GM18867 (cell line): ENCODE measurements at regions not wholly inside any gene's neighbourhood (a gene's known extent, or its start where the extent isn't known, plus 50 kb on each side); places are given as distances from the start of the nearest gene placed in this dataset.
A peak's percentile ranks its signal among the peaks of the same experiment; 100 is the strongest.

Source experiments
- ATAC-seq: cut with Tn5 transposase; IDR thresholded peaks from one replicate; pipeline ENCODE4 v1.9.1; 2021; ENCODE audit warnings: mild to moderate bottlenecking, moderate library complexity; ENCODE audit not compliant: unreplicated experiment

DNA sequence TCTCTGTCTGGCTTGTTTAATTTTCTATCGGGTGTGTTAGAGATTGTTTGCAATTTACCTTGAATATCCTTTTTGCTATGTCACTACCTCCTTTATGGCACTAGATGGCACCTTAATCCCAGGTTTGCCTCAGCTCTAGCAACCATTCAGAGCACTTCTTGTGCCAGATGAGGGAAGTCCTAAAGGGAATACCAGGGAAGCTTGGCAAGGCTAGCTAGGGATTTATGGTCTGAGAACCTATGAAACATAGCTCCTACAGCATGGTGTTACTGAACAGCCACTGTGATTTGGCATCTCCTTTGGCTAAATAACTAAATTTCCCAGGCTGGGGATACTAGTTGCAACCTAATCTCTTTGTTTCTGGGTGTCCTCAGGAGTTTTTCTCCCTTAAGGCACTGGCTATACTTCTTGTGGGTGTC lies 69.0 kb upstream of the VOPP1 start:
- ATAC-seq: peak; percentile 88

DNA sequence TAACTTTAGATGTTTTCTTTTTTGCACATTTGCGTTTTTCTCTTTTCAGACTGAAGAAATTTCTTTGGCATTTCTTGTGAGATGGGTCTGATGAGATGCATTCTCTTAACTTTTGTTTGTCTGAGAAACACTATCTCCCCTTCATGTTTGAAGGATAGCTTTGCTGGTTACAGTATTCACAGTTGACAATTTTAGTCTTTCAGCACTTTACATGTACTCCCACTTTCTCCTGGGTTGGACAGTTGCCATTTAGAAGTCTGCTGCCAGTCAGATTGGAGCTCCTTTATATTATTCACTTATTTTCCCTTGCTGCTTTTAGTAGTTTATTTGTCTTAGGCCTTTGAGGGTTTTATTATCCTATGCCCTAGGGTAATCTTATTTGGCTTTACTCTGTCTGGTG lies 67.3 kb upstream of the VOPP1 start:
- no peak for ATAC-seq

- no peak for ATAC-seq
Measured at GRCh38 chr7:55629051-55629677, 56.9 kb upstream of the VOPP1 start.

DNA sequence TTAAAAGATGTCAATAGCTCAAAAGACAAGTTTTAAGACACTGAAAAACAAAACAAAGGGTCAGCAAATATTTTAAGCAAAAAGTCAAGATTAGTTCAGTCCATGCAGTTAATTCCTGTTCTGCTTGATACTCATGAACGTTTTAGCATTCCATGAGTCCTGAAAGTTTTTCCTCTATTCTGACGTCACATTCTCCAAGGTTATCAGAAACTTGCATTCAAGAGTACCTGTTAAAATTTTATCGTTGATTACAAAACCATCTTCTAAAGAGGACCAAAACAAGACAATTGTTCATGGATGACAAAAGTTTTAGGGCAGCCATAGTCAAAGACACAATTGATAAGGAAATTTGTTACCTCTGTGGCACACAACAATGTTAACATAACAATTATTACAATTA lies 52.5 kb upstream of the VOPP1 start:
- no peak for ATAC-seq

DNA sequence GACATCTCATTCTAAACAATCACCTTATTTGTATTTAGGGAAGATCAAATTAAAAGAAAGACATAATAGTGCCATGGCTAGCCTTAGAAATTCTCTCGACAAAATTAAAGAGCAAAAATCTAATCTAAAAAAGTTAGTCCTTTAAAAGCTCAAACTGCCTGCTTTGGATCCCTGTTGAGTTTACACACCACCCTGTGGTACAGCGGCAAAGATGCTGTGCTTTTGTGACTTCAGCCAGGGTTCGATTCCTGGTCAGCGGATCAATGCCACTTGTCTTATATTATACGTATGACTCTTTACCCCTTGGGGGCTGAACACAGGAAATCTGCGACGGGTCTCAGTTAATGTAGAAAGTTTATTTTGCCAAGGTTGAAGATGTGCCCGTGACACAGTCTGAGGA lies 51.3 kb upstream of the VOPP1 start:
- ATAC-seq: no peak

DNA sequence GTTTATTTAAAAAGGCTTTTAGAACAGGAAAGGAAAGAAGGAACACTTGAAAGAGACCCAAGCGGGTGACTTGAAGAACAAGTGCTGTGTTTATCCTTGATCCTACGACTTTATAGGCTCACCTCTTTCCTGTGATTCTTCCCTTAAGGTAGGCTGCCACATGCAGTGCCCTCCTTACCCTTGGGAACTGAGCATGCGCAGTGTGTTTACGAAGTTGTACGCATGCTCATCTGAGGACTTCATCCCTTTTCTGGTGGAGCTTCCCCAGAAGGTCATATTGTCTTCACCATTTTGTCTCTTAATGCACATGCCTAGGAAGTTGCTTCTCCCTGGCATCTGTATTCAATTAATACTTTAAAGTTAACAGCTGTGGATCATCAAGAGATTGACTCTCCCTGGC lies 49.9 kb upstream of the VOPP1 start:
- no peak for ATAC-seq
